Keratinocyte (primary cell): ENCODE measurements at regions not wholly inside any gene's neighbourhood (a gene's known extent, or its start where the extent isn't known, plus 50 kb on each side); places are given as distances from the start of the nearest gene placed in this dataset.

Experiments
- DNase-seq: peaks from one replicate; pipeline ENCODE4 v3.0.0-alpha.2; 2011; ENCODE audit warnings: low read depth, missing footprints, low spot score
- FAIRE-seq: peaks from 2 replicates; lab custom pipeline; 2011; peaks lifted over from hg19 to GRCh38; lab: Jason Lieb, UNC
- H2AFZ ChIP-seq: 2 replicates; pipeline ENCODE4 v1.6.0; 2012; ENCODE audit warnings: low read length, control low read depth, inconsistent platforms; ENCODE audit not compliant: control insufficient read depth
- H3K27ac ChIP-seq: 2 replicates; pipeline ENCODE4 v1.5.1; 2011; ENCODE audit warnings: low read length; ENCODE audit not compliant: control insufficient read depth, insufficient read depth
- H3K27me3 ChIP-seq: 3 replicates; pipeline ENCODE4 v1.6.0; 2011; ENCODE audit warnings: low read length; ENCODE audit not compliant: control insufficient read depth, insufficient read depth; ENCODE audit errors: extremely low read depth
- H3K36me3 ChIP-seq, 2 experiments: 2 replicates in 1 of 2; 3 replicates in 1 of 2; pipeline ENCODE4 v1.5.1; 2011; ENCODE audit warnings: low read length in 2 of 2, mild to moderate bottlenecking in 1 of 2; ENCODE audit not compliant: control insufficient read depth in 2 of 2, insufficient read depth in 2 of 2; ENCODE audit errors: extremely low read depth in 1 of 2
- H3K4me1 ChIP-seq: 3 replicates; pipeline ENCODE4 v1.5.1; 2011; ENCODE audit warnings: low read length; ENCODE audit not compliant: control insufficient read depth, insufficient read depth; ENCODE audit errors: extremely low read depth
- H3K4me2 ChIP-seq: 3 replicates; pipeline ENCODE4 v1.6.0; 2011; ENCODE audit warnings: low read depth, low read length; ENCODE audit not compliant: control insufficient read depth, insufficient read depth; ENCODE audit errors: extremely low read depth
- H3K4me3 ChIP-seq, 3 experiments: fragments of 200-600 bp in 1 of 3; sonication (generic) in 1 of 3; 2 replicates in 2 of 3; 3 replicates in 1 of 3; pipeline ENCODE4 v1.5.1; 2011 to 2016; ENCODE audit warnings: low read length in 3 of 3, mild to moderate bottlenecking in 3 of 3, control low read depth in 2 of 3, inconsistent platforms in 1 of 3, low read depth in 1 of 3, mixed read lengths in 1 of 3, mixed run types in 1 of 3, moderate library complexity in 1 of 3; ENCODE audit not compliant: control insufficient read depth in 2 of 3, insufficient read depth in 2 of 3; ENCODE audit errors: extremely low read depth in 1 of 3
- H3K79me2 ChIP-seq: 2 replicates; pipeline ENCODE4 v1.6.0; 2012; ENCODE audit warnings: low read length; ENCODE audit not compliant: control insufficient read depth, insufficient read depth
- H3K9ac ChIP-seq: 3 replicates; pipeline ENCODE4 v1.6.0; 2011; ENCODE audit warnings: low read length; ENCODE audit not compliant: control insufficient read depth, insufficient read depth; ENCODE audit errors: extremely low read depth
- H3K9me1 ChIP-seq: 3 replicates; pipeline ENCODE4 v1.6.0; 2011; ENCODE audit warnings: low read length; ENCODE audit not compliant: control insufficient read depth, insufficient read depth; ENCODE audit errors: extremely low read depth
- H3K9me3 ChIP-seq: 2 replicates; pipeline ENCODE4 v1.5.1; 2012; ENCODE audit warnings: low read depth, low read length; ENCODE audit not compliant: control insufficient read depth
- H4K20me1 ChIP-seq: 3 replicates; pipeline ENCODE4 v1.6.0; 2011; ENCODE audit warnings: low read length; ENCODE audit not compliant: control insufficient read depth, insufficient read depth; ENCODE audit errors: extremely low read depth
- CTCF ChIP-seq, 3 experiments: IDR thresholded peaks in 1 of 3; conservative IDR thresholded peaks in 1 of 3; optimal IDR thresholded peaks in 1 of 3; 2 replicates in 2 of 3; 3 replicates in 1 of 3; pipeline versions ENCODE3 to v1.5.1; 2011; ENCODE audit warnings: low read length in 3 of 3, mild to moderate bottlenecking in 3 of 3, moderate library complexity in 2 of 3, control low read depth in 1 of 3, inconsistent platforms in 1 of 3; ENCODE audit not compliant: insufficient read depth in 2 of 3; ENCODE audit errors: extremely low read depth in 1 of 3
- EZH2 ChIP-seq: IDR thresholded peaks from one replicate; pipeline ENCODE4 v1.6.1; 2012; ENCODE audit warnings: inconsistent platforms, mild to moderate bottlenecking, low read length, moderate library complexity
- dilution Hi-C: fragments of 300-500 bp; cut with MboI; formaldehyde crosslinking; loops from one replicate; pipeline ENCODE4 v1.7.0; 2020; ENCODE audit warnings: low sequenced_read_pairs; ENCODE audit not compliant: extremely low pct_ligation_motif_present

GRCh38 chr4:85406185-85406584 lies 68.8 kb upstream of the ARHGAP24 start:
- dilution Hi-C loops = no loop called here
- Histone ChIP-seq H3K4me3 (no peak overlapping the region), H3K79me2 (no peaks in the 10 kb centered on the region), H3K9me3 (no peaks in the 10 kb centered on the region), H3K4me2 (no peak overlapping the region), H2AFZ (no peak overlapping the region), H3K9ac (no peak overlapping the region), H4K20me1 (no peaks in the 10 kb centered on the region), H3K4me1 (no peaks in the 10 kb centered on the region), H3K27ac (no peak overlapping the region), H3K27me3 (no peaks in the 10 kb centered on the region), H3K9me1 (no peaks in the 10 kb centered on the region), H3K36me3 (no peaks in the 10 kb centered on the region)
- DNase-seq = no peak
- FAIRE-seq = no peak
- TF ChIP-seq CTCF (optimal IDR thresholded peaks at IDR 0.05 in 1 of 3, IDR thresholded peaks at IDR 0.05 in 1 of 3, conservative IDR thresholded peaks at IDR 0.05 in 1 of 3; ENCODE audit: extremely low read depth in 1 of 3, insufficient read depth in 2 of 3, low read length in 3 of 3) = no peak
- TF ChIP-seq EZH2 = no peak

DNA sequence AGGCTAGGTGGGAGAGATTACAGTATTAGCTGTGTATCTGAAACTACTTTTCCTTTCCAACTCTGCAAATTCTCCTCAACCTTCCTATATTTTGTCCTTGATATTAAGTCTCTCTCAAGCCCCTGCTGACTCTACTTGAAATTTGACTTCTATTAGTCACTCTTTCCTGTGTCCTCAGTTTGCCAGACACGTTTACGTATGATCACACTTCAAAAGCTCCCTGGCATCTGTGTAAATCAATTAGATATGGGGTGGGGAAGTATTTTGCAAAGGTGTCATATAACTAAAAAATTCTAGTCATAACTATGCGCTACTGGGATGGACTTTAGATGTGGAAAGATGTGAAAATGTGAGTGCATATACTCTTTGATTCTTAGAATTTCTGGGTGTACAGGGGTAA lies 67.4 kb upstream of the ARHGAP24 start:
- no peak overlapping the region for H2AFZ ChIP-seq
- no peak for FAIRE-seq

More for the DNA sequence above, 67.4 kb upstream of the ARHGAP24 start:
- H3K4me1 ChIP-seq = no peaks in the 10 kb centered on the region
- TF ChIP-seq EZH2 (no peak), CTCF (optimal IDR thresholded peaks at IDR 0.05 in 1 of 3, IDR thresholded peaks at IDR 0.05 in 1 of 3, conservative IDR thresholded peaks at IDR 0.05 in 1 of 3; ENCODE audit: extremely low read depth in 1 of 3, insufficient read depth in 2 of 3, low read length in 3 of 3) (no peak)
- H3K9me1 ChIP-seq = no peaks in the 10 kb centered on the region
- H4K20me1 ChIP-seq = no peaks in the 10 kb centered on the region
- no peak overlapping the region for H3K27ac ChIP-seq
- no peak for DNase-seq
- no peak overlapping the region for H3K9ac ChIP-seq
- no peaks in the 10 kb centered on the region for H3K79me2 ChIP-seq
- no peak overlapping the region for H3K4me3 ChIP-seq
- H3K36me3 ChIP-seq = no peaks in the 10 kb centered on the region
- H3K27me3 ChIP-seq = no peaks in the 10 kb centered on the region
- no peak overlapping the region for H3K4me2 ChIP-seq
- dilution Hi-C loops = no loop called here
- H3K9me3 ChIP-seq = no peaks in the 10 kb centered on the region
